ENCODE measurements at regions not wholly inside any gene's neighbourhood (a gene's known extent, or its start where the extent isn't known, plus 50 kb on each side); places are given as distances from the start of the nearest gene placed in this dataset.

DNA sequence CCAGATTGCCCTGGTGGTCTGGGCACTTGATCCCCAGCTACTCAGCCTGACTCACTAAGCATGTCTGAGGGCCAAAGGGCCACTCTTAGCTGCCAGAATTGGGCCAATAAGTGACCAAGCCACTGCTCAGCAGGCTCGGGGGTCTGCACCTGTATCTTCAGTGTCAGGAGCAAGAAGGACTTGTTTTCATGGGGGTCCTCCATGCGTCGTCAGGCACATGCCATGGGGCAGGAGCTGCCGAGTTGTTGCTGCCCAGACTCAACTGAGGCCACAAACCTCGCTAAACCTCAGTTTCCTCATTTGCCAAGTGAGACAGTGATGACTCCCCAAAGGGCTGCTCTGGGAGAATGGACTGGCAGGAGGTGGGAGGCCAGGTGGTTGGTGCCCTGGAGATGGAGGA is 158.6 kb upstream of the GDF10 start:
- Histone ChIP-seq H3K4me1 (ENCODE audit: control insufficient read depth, insufficient read depth, low read length, unreplicated experiment) (peaks cover 13% of the 10 kb centered on the region), H3K27me3 (ENCODE audit: insufficient read depth, low read length) (no peaks in the 10 kb centered on the region), H3K27ac (ENCODE audit: low read depth, low read length) (no peak overlapping the region), H2AFZ (ENCODE audit: low read length, unreplicated experiment) (no peak overlapping the region), H3K4me3 (ENCODE audit: low read depth, low read length) (no peak overlapping the region), H3K79me2 (ENCODE audit: control insufficient read depth, insufficient read depth, low read length, unreplicated experiment) (no peaks in the 10 kb centered on the region), H3K36me3 (ENCODE audit: insufficient read depth, low read length) (no peaks in the 10 kb centered on the region)

GRCh38 chr10:47143072-47143471 is 156.9 kb upstream of the GDF10 start:
- 0 out of 2 replicates have a peak, but pooled peaks cover 3% of the 10 kb centered on the region for H3K27me3 ChIP-seq (ENCODE audit: insufficient read depth, low read length)
- H3K4me1 ChIP-seq (ENCODE audit: control insufficient read depth, insufficient read depth, low read length, unreplicated experiment) = peaks cover under 1% of the 10 kb centered on the region
- no peak overlapping the region for H2AFZ ChIP-seq (ENCODE audit: low read length, unreplicated experiment)
- no peak overlapping the region for H3K4me3 ChIP-seq (ENCODE audit: low read depth, low read length)
- H3K79me2 ChIP-seq (ENCODE audit: control insufficient read depth, insufficient read depth, low read length, unreplicated experiment) = no peaks in the 10 kb centered on the region
- no peaks in the 10 kb centered on the region for H3K36me3 ChIP-seq (ENCODE audit: insufficient read depth, low read length)
- no peak overlapping the region for H3K27ac ChIP-seq (ENCODE audit: low read depth, low read length)

DNA sequence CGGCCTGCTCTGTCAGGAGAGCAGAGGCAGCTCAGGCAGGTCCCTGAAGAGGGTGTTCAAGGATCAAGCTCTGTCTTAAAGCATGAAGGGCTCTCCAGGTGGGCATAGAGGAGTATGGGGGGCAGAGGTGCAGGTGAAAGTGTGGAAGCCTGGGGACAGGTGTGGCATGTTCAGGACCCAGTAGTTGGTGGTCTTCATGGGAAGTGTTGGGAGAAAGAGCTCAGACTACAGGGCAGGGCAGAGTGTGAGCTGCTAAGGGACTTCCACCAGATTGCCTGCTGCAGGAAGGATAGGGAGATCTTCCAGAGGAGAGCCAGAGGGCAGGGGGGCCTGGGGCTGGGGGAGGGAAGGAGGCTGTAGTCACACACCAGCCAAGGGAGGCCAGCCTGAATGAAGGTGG is 156.5 kb upstream of the GDF10 start:
- no peak overlapping the region for H3K4me3 ChIP-seq (ENCODE audit: low read depth, low read length)
- H3K27me3 ChIP-seq (ENCODE audit: insufficient read depth, low read length) = 0 out of 2 replicates have a peak, but pooled peaks cover 3% of the 10 kb centered on the region
- no peak overlapping the region for H2AFZ ChIP-seq (ENCODE audit: low read length, unreplicated experiment)
- no peaks in the 10 kb centered on the region for H3K36me3 ChIP-seq (ENCODE audit: insufficient read depth, low read length)
- H3K27ac ChIP-seq (ENCODE audit: low read depth, low read length) = no peak overlapping the region
- no peaks in the 10 kb centered on the region for H3K79me2 ChIP-seq (ENCODE audit: control insufficient read depth, insufficient read depth, low read length, unreplicated experiment)
- H3K4me1 ChIP-seq (ENCODE audit: control insufficient read depth, insufficient read depth, low read length, unreplicated experiment) = no peaks in the 10 kb centered on the region

GRCh38 chr10:47144525-47144924 is 155.5 kb upstream of the GDF10 start:
- no peak overlapping the region for H3K27ac ChIP-seq (ENCODE audit: low read depth, low read length)
- no peaks in the 10 kb centered on the region for H3K4me1 ChIP-seq (ENCODE audit: control insufficient read depth, insufficient read depth, low read length, unreplicated experiment)
- no peaks in the 10 kb centered on the region for H3K79me2 ChIP-seq (ENCODE audit: control insufficient read depth, insufficient read depth, low read length, unreplicated experiment)
- H3K27me3 ChIP-seq (ENCODE audit: insufficient read depth, low read length) = peaks cover 12% of the 10 kb centered on the region; the same call in 1 of the 2 replicates
- no peaks in the 10 kb centered on the region for H3K36me3 ChIP-seq (ENCODE audit: insufficient read depth, low read length)
- H2AFZ ChIP-seq (ENCODE audit: low read length, unreplicated experiment) = no peak overlapping the region
- H3K4me3 ChIP-seq (ENCODE audit: low read depth, low read length) = no peak overlapping the region

DNA sequence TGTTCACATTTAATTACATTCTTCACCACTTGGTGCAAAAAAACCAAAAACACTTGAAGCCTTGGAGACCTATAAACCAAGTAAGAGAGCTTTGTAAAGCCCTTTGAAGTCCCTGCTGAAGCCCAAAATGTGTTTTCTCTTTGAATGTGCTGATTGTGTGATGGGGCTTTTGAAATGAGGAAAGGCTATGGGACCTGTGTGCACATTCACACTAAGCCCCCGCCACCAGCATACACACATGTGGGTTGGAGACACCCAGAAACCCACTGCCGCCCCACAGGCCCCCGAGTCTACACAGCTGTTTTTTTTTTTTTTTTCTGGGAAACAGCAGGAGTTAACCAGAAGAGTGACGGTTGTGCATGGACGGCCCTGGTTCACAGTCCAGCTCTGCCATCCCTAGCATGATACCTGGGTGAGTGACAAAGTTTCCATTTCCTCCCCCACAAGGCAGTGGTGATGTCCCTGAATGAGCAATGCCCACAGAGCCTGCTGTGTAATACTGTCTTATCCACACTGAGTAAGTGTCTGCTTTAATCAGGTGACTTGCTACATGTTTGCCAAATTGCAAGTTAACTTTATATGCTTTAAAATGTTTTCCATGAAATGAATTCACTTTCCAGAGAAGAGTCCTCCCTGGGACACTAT is 154.6 kb upstream of the GDF10 start:
- H3K27me3 ChIP-seq (ENCODE audit: insufficient read depth, low read length) = peaks cover 21% of the 10 kb centered on the region; the same call in 1 of the 2 replicates
- H3K79me2 ChIP-seq (ENCODE audit: control insufficient read depth, insufficient read depth, low read length, unreplicated experiment) = no peaks in the 10 kb centered on the region
- no peak overlapping the region for H3K4me3 ChIP-seq (ENCODE audit: low read depth, low read length)
- no peak overlapping the region for H3K27ac ChIP-seq (ENCODE audit: low read depth, low read length)
- no peaks in the 10 kb centered on the region for H3K4me1 ChIP-seq (ENCODE audit: control insufficient read depth, insufficient read depth, low read length, unreplicated experiment)
- H3K36me3 ChIP-seq (ENCODE audit: insufficient read depth, low read length) = no peaks in the 10 kb centered on the region
- H2AFZ ChIP-seq (ENCODE audit: low read length, unreplicated experiment) = no peak overlapping the region

DNA sequence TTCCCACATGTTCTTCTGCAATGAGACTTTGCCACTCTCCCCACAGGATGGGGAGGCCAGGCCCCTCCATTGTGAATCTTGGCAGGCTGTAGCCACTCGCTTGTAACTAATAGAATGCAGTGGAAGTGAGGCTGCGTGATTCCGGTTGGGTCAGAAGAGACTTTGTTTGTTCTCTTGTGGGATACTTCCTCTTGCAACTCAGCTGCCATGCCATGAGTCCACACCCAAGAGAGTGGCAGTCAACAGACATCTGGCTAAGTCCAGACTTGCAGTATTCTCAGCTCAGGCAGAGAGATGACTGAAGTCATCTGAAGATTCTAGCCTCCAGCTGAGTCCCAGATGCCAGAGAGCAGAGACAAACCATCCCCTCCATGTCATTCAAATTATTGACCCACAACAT is 153.4 kb upstream of the GDF10 start:
- Histone ChIP-seq H3K79me2 (ENCODE audit: control insufficient read depth, insufficient read depth, low read length, unreplicated experiment) (no peaks in the 10 kb centered on the region), H2AFZ (ENCODE audit: low read length, unreplicated experiment) (no peak overlapping the region)

DNA sequence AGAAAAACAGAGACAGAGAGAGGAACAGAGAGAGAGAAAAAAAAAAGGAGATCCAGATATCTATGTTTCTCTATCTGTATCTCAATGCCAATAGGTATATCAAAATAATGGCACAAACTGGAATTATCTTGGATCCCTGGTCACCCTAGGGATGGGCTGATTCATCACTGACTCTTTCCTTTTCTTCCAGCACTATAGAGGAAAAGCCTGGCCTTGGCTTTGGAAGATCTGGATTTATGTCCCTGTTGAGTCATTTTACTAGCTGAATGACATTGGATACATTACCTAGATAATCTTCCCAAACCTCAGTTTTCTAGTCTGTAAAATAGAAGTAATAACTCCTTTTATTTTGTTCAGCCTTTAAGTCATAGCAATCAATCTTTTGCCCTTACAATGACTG is 152.8 kb upstream of the GDF10 start:
- no peaks in the 10 kb centered on the region for H3K36me3 ChIP-seq (ENCODE audit: insufficient read depth, low read length)
- no peaks in the 10 kb centered on the region for H3K79me2 ChIP-seq (ENCODE audit: control insufficient read depth, insufficient read depth, low read length, unreplicated experiment)
- no peak overlapping the region for H3K4me3 ChIP-seq (ENCODE audit: low read depth, low read length)
- peaks cover 33% of the 10 kb centered on the region; the same call in 1 of the 2 replicates for H3K27me3 ChIP-seq (ENCODE audit: insufficient read depth, low read length)
- no peak overlapping the region for H3K27ac ChIP-seq (ENCODE audit: low read depth, low read length)
- H3K4me1 ChIP-seq (ENCODE audit: control insufficient read depth, insufficient read depth, low read length, unreplicated experiment) = no peaks in the 10 kb centered on the region
- no peak overlapping the region for H2AFZ ChIP-seq (ENCODE audit: low read length, unreplicated experiment)

More for the DNA sequence above, 153.4 kb upstream of the GDF10 start:
- no peak overlapping the region for H3K4me3 ChIP-seq (ENCODE audit: low read depth, low read length)
- no peaks in the 10 kb centered on the region for H3K4me1 ChIP-seq (ENCODE audit: control insufficient read depth, insufficient read depth, low read length, unreplicated experiment)
- no peaks in the 10 kb centered on the region for H3K36me3 ChIP-seq (ENCODE audit: insufficient read depth, low read length)
- H3K27me3 ChIP-seq (ENCODE audit: insufficient read depth, low read length) = peaks cover 29% of the 10 kb centered on the region; the same call in 1 of the 2 replicates
- no peak overlapping the region for H3K27ac ChIP-seq (ENCODE audit: low read depth, low read length)

DNA sequence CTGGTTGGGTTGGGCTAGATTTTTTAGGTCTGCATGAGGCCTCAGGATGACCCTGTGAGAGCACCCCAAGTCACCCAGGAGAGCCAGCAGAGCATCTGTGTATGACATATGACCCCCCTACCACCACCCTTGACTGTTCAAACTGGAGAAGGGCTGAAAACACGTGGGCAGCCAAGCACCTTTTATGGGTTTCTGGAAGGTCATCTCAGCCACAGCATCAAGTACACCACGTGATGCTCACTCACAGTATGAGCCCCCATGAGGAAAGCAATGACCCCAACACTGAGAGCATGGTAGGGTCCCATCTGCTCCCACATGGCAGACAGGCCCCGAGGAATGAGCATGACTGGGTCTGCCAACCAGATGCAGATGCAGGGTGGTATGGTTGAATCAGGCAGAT is 149.4 kb upstream of the GDF10 start:
- Histone ChIP-seq H3K27me3 (ENCODE audit: insufficient read depth, low read length) (peaks cover 34% of the 10 kb centered on the region; the same call in 1 of the 2 replicates), H3K4me1 (ENCODE audit: control insufficient read depth, insufficient read depth, low read length, unreplicated experiment) (no peaks in the 10 kb centered on the region), H3K79me2 (ENCODE audit: control insufficient read depth, insufficient read depth, low read length, unreplicated experiment) (no peaks in the 10 kb centered on the region), H3K36me3 (ENCODE audit: insufficient read depth, low read length) (no peaks in the 10 kb centered on the region), H2AFZ (ENCODE audit: low read length, unreplicated experiment) (no peak overlapping the region), H3K4me3 (ENCODE audit: low read depth, low read length) (no peak overlapping the region), H3K27ac (ENCODE audit: low read depth, low read length) (no peak overlapping the region)

GRCh38 chr10:47151920-47152319 is 148.1 kb upstream of the GDF10 start:
- H3K36me3 ChIP-seq (ENCODE audit: insufficient read depth, low read length) = no peaks in the 10 kb centered on the region
- no peak overlapping the region for H2AFZ ChIP-seq (ENCODE audit: low read length, unreplicated experiment)
- peaks cover 44% of the 10 kb centered on the region; the same call in 1 of the 2 replicates for H3K27me3 ChIP-seq (ENCODE audit: insufficient read depth, low read length)
- no peaks in the 10 kb centered on the region for H3K79me2 ChIP-seq (ENCODE audit: control insufficient read depth, insufficient read depth, low read length, unreplicated experiment)
- no peak overlapping the region for H3K4me3 ChIP-seq (ENCODE audit: low read depth, low read length)
- no peak overlapping the region for H3K27ac ChIP-seq (ENCODE audit: low read depth, low read length)
- no peaks in the 10 kb centered on the region for H3K4me1 ChIP-seq (ENCODE audit: control insufficient read depth, insufficient read depth, low read length, unreplicated experiment)

- Histone ChIP-seq H3K27me3 (ENCODE audit: insufficient read depth, low read length) (peaks cover 47% of the 10 kb centered on the region; the same call in 1 of the 2 replicates), H3K79me2 (ENCODE audit: control insufficient read depth, insufficient read depth, low read length, unreplicated experiment) (no peaks in the 10 kb centered on the region), H3K36me3 (ENCODE audit: insufficient read depth, low read length) (no peaks in the 10 kb centered on the region), H3K27ac (ENCODE audit: low read depth, low read length) (no peak overlapping the region), H2AFZ (ENCODE audit: low read length, unreplicated experiment) (no peak overlapping the region), H3K4me1 (ENCODE audit: control insufficient read depth, insufficient read depth, low read length, unreplicated experiment) (no peaks in the 10 kb centered on the region), H3K4me3 (ENCODE audit: low read depth, low read length) (no peak overlapping the region)
Measured at GRCh38 chr10:47152861-47153349, 147.1 kb upstream of the GDF10 start.

- Histone ChIP-seq H3K27ac (ENCODE audit: low read depth, low read length) (no peak overlapping the region), H3K4me1 (ENCODE audit: control insufficient read depth, insufficient read depth, low read length, unreplicated experiment) (no peaks in the 10 kb centered on the region), H3K36me3 (ENCODE audit: insufficient read depth, low read length) (no peaks in the 10 kb centered on the region)
Measured at GRCh38 chr10:47154762-47155161, 145.2 kb upstream of the GDF10 start.

More at GRCh38 chr10:47154762-47155161, 145.2 kb upstream of the GDF10 start:
- Histone ChIP-seq H3K27me3 (ENCODE audit: insufficient read depth, low read length) (peaks cover 34% of the 10 kb centered on the region; the same call in 1 of the 2 replicates), H2AFZ (ENCODE audit: low read length, unreplicated experiment) (no peak overlapping the region), H3K4me3 (ENCODE audit: low read depth, low read length) (no peak overlapping the region), H3K79me2 (ENCODE audit: control insufficient read depth, insufficient read depth, low read length, unreplicated experiment) (no peaks in the 10 kb centered on the region)

Measured in ACC112 (cell line).